ENCODE measurements at regions not wholly inside any gene's neighbourhood (a gene's known extent, or its start where the extent isn't known, plus 50 kb on each side); places are given as distances from the start of the nearest gene placed in this dataset.

GRCh38 chr11:98143661-98144060 is 877.1 kb upstream of the CNTN5 start:
- H3K4me1 Mint-ChIP-seq = no peaks in the 10 kb centered on the region
- peaks cover 1 to 27% (median 12%) of the 10 kb centered on the region in 7 donors for H3K9me3 Mint-ChIP-seq
- H3K36me3 ChIP-seq (ENCODE audit: control insufficient read depth, insufficient read depth, low read length) = no peaks in the 10 kb centered on the region
- DNase-seq (no peak), ATAC-seq (ENCODE audit: low read depth in 2 of 2) (no peak)
- H3K4me1 ChIP-seq (ENCODE audit: control insufficient read depth, insufficient read depth, low read length, poor library complexity, severe bottlenecking) = no peaks in the 10 kb centered on the region
- H3K9me3 ChIP-seq (ENCODE audit: control insufficient read depth in 2 of 2, low read length in 2 of 2) = peaks cover 0 to 3% of the 10 kb centered on the region in 2 experiments
- H3K27ac ChIP-seq (ENCODE audit: insufficient read depth, low read length, poor library complexity, severe bottlenecking) = no peak overlapping the region
- no peak overlapping the region for H3K4me3 Mint-ChIP-seq
- H3K27ac Mint-ChIP-seq = no peak overlapping the region
- no peaks in the 10 kb centered on the region for H3K27me3 ChIP-seq (ENCODE audit: control insufficient read depth, insufficient read depth, low read length)
- no peaks in the 10 kb centered on the region for H3K27me3 Mint-ChIP-seq
- H3K36me3 Mint-ChIP-seq = no peaks in the 10 kb centered on the region
- H3K4me3 ChIP-seq (ENCODE audit: low read depth, low read length) = no peak overlapping the region

GRCh38 chr11:98153752-98154151 is 867.0 kb upstream of the CNTN5 start:
- Histone ChIP-seq H3K9me3 (ENCODE audit: control insufficient read depth in 2 of 2, low read length in 2 of 2) (peaks cover 2 to 6% of the 10 kb centered on the region in 2 experiments), H3K4me1 (ENCODE audit: control insufficient read depth, insufficient read depth, low read length, poor library complexity, severe bottlenecking) (no peaks in the 10 kb centered on the region), H3K27me3 (ENCODE audit: control insufficient read depth, insufficient read depth, low read length) (no peaks in the 10 kb centered on the region), H3K36me3 (ENCODE audit: control insufficient read depth, insufficient read depth, low read length) (no peaks in the 10 kb centered on the region), H3K27ac (ENCODE audit: insufficient read depth, low read length, poor library complexity, severe bottlenecking) (no peak overlapping the region), H3K4me3 (ENCODE audit: low read depth, low read length) (no peak overlapping the region)
- DNase-seq = no peak
- peaks cover 0 to 32% (median 14%) of the 10 kb centered on the region in 7 donors for H3K9me3 Mint-ChIP-seq
- H3K36me3 Mint-ChIP-seq = no peaks in the 10 kb centered on the region
- ATAC-seq (ENCODE audit: low read depth in 2 of 2) = no peak
- H3K4me1 Mint-ChIP-seq = no peaks in the 10 kb centered on the region
- H3K27ac Mint-ChIP-seq = no peak overlapping the region
- no peak overlapping the region for H3K4me3 Mint-ChIP-seq
- H3K27me3 Mint-ChIP-seq = no peaks in the 10 kb centered on the region

- Histone ChIP-seq H3K4me3 (ENCODE audit: low read depth, low read length) (no peak overlapping the region), H3K9me3 (ENCODE audit: control insufficient read depth in 2 of 2, low read length in 2 of 2) (peaks cover 2 to 6% of the 10 kb centered on the region in 2 experiments), H3K27me3 (ENCODE audit: control insufficient read depth, insufficient read depth, low read length) (no peaks in the 10 kb centered on the region), H3K4me1 (ENCODE audit: control insufficient read depth, insufficient read depth, low read length, poor library complexity, severe bottlenecking) (no peaks in the 10 kb centered on the region), H3K36me3 (ENCODE audit: control insufficient read depth, insufficient read depth, low read length) (no peaks in the 10 kb centered on the region), H3K27ac (ENCODE audit: insufficient read depth, low read length, poor library complexity, severe bottlenecking) (no peak overlapping the region)
- no peaks in the 10 kb centered on the region for H3K36me3 Mint-ChIP-seq
- no peak for ATAC-seq (ENCODE audit: low read depth in 2 of 2)
- no peaks in the 10 kb centered on the region for H3K4me1 Mint-ChIP-seq
- H3K4me3 Mint-ChIP-seq = no peak overlapping the region
- no peaks in the 10 kb centered on the region for H3K27me3 Mint-ChIP-seq
- H3K27ac Mint-ChIP-seq = no peak overlapping the region
- no peak for DNase-seq
- H3K9me3 Mint-ChIP-seq = peaks cover 0 to 31% (median 13%) of the 10 kb centered on the region in 7 donors
Observed at GRCh38 chr11:98155696-98156095, 865.1 kb upstream of the CNTN5 start.

GRCh38 chr11:98177925-98178324 is 842.8 kb upstream of the CNTN5 start:
- Histone ChIP-seq H3K27me3 (ENCODE audit: control insufficient read depth, insufficient read depth, low read length) (no peaks in the 10 kb centered on the region), H3K4me3 (ENCODE audit: low read depth, low read length) (no peak overlapping the region), H3K9me3 (ENCODE audit: control insufficient read depth in 2 of 2, low read length in 2 of 2) (peaks cover 0 to 5% of the 10 kb centered on the region in 2 experiments), H3K4me1 (ENCODE audit: control insufficient read depth, insufficient read depth, low read length, poor library complexity, severe bottlenecking) (no peaks in the 10 kb centered on the region), H3K27ac (ENCODE audit: insufficient read depth, low read length, poor library complexity, severe bottlenecking) (no peak overlapping the region), H3K36me3 (ENCODE audit: control insufficient read depth, insufficient read depth, low read length) (no peaks in the 10 kb centered on the region)
- H3K27me3 Mint-ChIP-seq = no peaks in the 10 kb centered on the region
- H3K4me3 Mint-ChIP-seq = no peak overlapping the region
- no peak overlapping the region for H3K27ac Mint-ChIP-seq
- DNase-seq = no peak
- no peaks in the 10 kb centered on the region for H3K4me1 Mint-ChIP-seq
- ATAC-seq (ENCODE audit: low read depth in 2 of 2) = no peak
- H3K36me3 Mint-ChIP-seq = no peaks in the 10 kb centered on the region
- H3K9me3 Mint-ChIP-seq = peaks cover 3 to 24% (median 10%) of the 10 kb centered on the region in 7 donors

GRCh38 chr11:98180511-98180910 is 840.2 kb upstream of the CNTN5 start:
- no peaks in the 10 kb centered on the region for H3K36me3 ChIP-seq (ENCODE audit: control insufficient read depth, insufficient read depth, low read length)
- Mint-ChIP-seq H3K4me3 (no peak overlapping the region), H3K27me3 (no peaks in the 10 kb centered on the region), H3K9me3 (peaks cover 3 to 16% (median 7%) of the 10 kb centered on the region in 7 donors), H3K36me3 (no peaks in the 10 kb centered on the region), H3K27ac (no peak overlapping the region), H3K4me1 (no peaks in the 10 kb centered on the region)
- no peaks in the 10 kb centered on the region for H3K27me3 ChIP-seq (ENCODE audit: control insufficient read depth, insufficient read depth, low read length)
- ATAC-seq (ENCODE audit: low read depth in 2 of 2) (no peak), DNase-seq (no peak)
- no peaks in the 10 kb centered on the region for H3K4me1 ChIP-seq (ENCODE audit: control insufficient read depth, insufficient read depth, low read length, poor library complexity, severe bottlenecking)
- no peak overlapping the region for H3K4me3 ChIP-seq (ENCODE audit: low read depth, low read length)
- peaks cover 0 to 5% of the 10 kb centered on the region in 2 experiments for H3K9me3 ChIP-seq (ENCODE audit: control insufficient read depth in 2 of 2, low read length in 2 of 2)
- H3K27ac ChIP-seq (ENCODE audit: insufficient read depth, low read length, poor library complexity, severe bottlenecking) = no peak overlapping the region

- Mint-ChIP-seq H3K4me3 (no peak overlapping the region), H3K27me3 (no peaks in the 10 kb centered on the region)
Observed at GRCh38 chr11:98180921-98181320, 839.8 kb upstream of the CNTN5 start.

GRCh38 chr11:98183034-98183433 is 837.7 kb upstream of the CNTN5 start:
- Histone ChIP-seq H3K27ac (ENCODE audit: insufficient read depth, low read length, poor library complexity, severe bottlenecking) (no peak overlapping the region), H3K9me3 (ENCODE audit: control insufficient read depth in 2 of 2, low read length in 2 of 2) (peaks cover 0 to 5% of the 10 kb centered on the region in 2 experiments), H3K27me3 (ENCODE audit: control insufficient read depth, insufficient read depth, low read length) (no peaks in the 10 kb centered on the region), H3K36me3 (ENCODE audit: control insufficient read depth, insufficient read depth, low read length) (no peaks in the 10 kb centered on the region), H3K4me1 (ENCODE audit: control insufficient read depth, insufficient read depth, low read length, poor library complexity, severe bottlenecking) (no peaks in the 10 kb centered on the region), H3K4me3 (ENCODE audit: low read depth, low read length) (no peak overlapping the region)
- no peak overlapping the region for H3K27ac Mint-ChIP-seq
- no peaks in the 10 kb centered on the region for H3K27me3 Mint-ChIP-seq
- DNase-seq = no peak
- peaks cover 0 to 15% (median 4%) of the 10 kb centered on the region in 7 donors for H3K9me3 Mint-ChIP-seq
- no peaks in the 10 kb centered on the region for H3K36me3 Mint-ChIP-seq
- no peak for ATAC-seq (ENCODE audit: low read depth in 2 of 2)
- H3K4me1 Mint-ChIP-seq = no peaks in the 10 kb centered on the region
- H3K4me3 Mint-ChIP-seq = no peak overlapping the region

More at GRCh38 chr11:98180921-98181320, 839.8 kb upstream of the CNTN5 start:
- H3K36me3 Mint-ChIP-seq = no peaks in the 10 kb centered on the region
- peaks cover 0 to 5% of the 10 kb centered on the region in 2 experiments for H3K9me3 ChIP-seq (ENCODE audit: control insufficient read depth in 2 of 2, low read length in 2 of 2)
- peaks cover 0 to 12% (median 6%) of the 10 kb centered on the region in 7 donors for H3K9me3 Mint-ChIP-seq
- DNase-seq (no peak), ATAC-seq (ENCODE audit: low read depth in 2 of 2) (no peak)
- H3K27me3 ChIP-seq (ENCODE audit: control insufficient read depth, insufficient read depth, low read length) = no peaks in the 10 kb centered on the region
- H3K36me3 ChIP-seq (ENCODE audit: control insufficient read depth, insufficient read depth, low read length) = no peaks in the 10 kb centered on the region
- H3K27ac ChIP-seq (ENCODE audit: insufficient read depth, low read length, poor library complexity, severe bottlenecking) = no peak overlapping the region
- H3K4me1 ChIP-seq (ENCODE audit: control insufficient read depth, insufficient read depth, low read length, poor library complexity, severe bottlenecking) = no peaks in the 10 kb centered on the region
- no peaks in the 10 kb centered on the region for H3K4me1 Mint-ChIP-seq
- H3K4me3 ChIP-seq (ENCODE audit: low read depth, low read length) = no peak overlapping the region
- H3K27ac Mint-ChIP-seq = no peak overlapping the region

GRCh38 chr11:98185245-98185644 is 835.5 kb upstream of the CNTN5 start:
- H3K27me3 Mint-ChIP-seq = no peaks in the 10 kb centered on the region
- ATAC-seq (ENCODE audit: low read depth in 2 of 2) (no peak), DNase-seq (no peak)
- H3K4me3 ChIP-seq (ENCODE audit: low read depth, low read length) = no peak overlapping the region
- no peak overlapping the region for H3K4me3 Mint-ChIP-seq
- H3K4me1 ChIP-seq (ENCODE audit: control insufficient read depth, insufficient read depth, low read length, poor library complexity, severe bottlenecking) = no peaks in the 10 kb centered on the region
- no peaks in the 10 kb centered on the region for H3K36me3 ChIP-seq (ENCODE audit: control insufficient read depth, insufficient read depth, low read length)
- no peaks in the 10 kb centered on the region for H3K9me3 ChIP-seq (ENCODE audit: control insufficient read depth in 2 of 2, low read length in 2 of 2)
- peaks cover 0 to 15% (median 4%) of the 10 kb centered on the region in 7 donors for H3K9me3 Mint-ChIP-seq
- H3K36me3 Mint-ChIP-seq = no peaks in the 10 kb centered on the region
- H3K27ac ChIP-seq (ENCODE audit: insufficient read depth, low read length, poor library complexity, severe bottlenecking) = no peak overlapping the region
- H3K27ac Mint-ChIP-seq = no peak overlapping the region
- H3K4me1 Mint-ChIP-seq = no peaks in the 10 kb centered on the region
- H3K27me3 ChIP-seq (ENCODE audit: control insufficient read depth, insufficient read depth, low read length) = no peaks in the 10 kb centered on the region
